WI38 (cell line): ENCODE measurements at regions not wholly inside any gene's neighbourhood (a gene's known extent, or its start where the extent isn't known, plus 50 kb on each side); places are given as distances from the start of the nearest gene placed in this dataset.

Experiments used
- H3K4me3 ChIP-seq: 2 replicates; pipeline ENCODE4 v1.5.1; 2011; ENCODE audit warnings: low read depth, mild to moderate bottlenecking, control low read depth, low read length
- TF ChIP-seq, protein P1 (sequence below): IDR thresholded peaks from 2 replicates; pipeline ENCODE4 v1.5.1; 2012; ENCODE audit warnings: low read depth, mild to moderate bottlenecking, control low read depth, low read length

DNA sequence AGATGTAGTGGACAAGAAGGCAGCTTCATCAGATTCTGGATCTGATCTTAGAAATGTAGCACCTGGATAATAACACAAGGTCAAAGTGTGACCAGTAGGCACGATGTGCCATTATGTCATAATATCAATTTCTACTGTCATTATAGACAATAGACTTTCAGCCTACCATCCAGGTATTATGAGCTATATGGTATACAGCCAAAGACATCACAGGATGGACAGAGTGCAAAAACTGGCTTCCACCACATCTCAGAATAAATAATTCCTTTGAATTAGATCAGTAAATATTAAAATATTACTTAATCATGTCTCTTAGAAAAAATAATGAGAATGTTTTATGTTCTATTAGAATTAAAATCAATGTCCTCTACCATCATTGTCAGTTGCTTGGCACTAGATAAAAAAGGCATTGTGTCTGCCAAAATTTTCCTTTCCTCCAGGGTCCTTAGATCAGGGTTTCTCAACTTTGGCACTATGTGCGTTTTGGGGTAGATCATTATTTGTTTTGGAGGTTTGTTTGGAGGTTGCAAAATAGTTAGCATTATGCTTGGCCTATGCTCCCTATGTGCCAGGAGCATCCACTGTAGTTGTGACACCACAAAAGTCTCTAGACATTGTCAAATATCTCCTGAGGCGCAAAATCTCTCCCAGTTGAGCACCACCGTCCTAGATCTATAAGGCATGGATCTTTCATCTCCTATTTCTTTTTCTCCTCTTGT, 86.7 kb upstream of the NRIP1 start:
- H3K4me3 ChIP-seq: no peak overlapping the region
- TF ChIP-seq, protein P1, sequence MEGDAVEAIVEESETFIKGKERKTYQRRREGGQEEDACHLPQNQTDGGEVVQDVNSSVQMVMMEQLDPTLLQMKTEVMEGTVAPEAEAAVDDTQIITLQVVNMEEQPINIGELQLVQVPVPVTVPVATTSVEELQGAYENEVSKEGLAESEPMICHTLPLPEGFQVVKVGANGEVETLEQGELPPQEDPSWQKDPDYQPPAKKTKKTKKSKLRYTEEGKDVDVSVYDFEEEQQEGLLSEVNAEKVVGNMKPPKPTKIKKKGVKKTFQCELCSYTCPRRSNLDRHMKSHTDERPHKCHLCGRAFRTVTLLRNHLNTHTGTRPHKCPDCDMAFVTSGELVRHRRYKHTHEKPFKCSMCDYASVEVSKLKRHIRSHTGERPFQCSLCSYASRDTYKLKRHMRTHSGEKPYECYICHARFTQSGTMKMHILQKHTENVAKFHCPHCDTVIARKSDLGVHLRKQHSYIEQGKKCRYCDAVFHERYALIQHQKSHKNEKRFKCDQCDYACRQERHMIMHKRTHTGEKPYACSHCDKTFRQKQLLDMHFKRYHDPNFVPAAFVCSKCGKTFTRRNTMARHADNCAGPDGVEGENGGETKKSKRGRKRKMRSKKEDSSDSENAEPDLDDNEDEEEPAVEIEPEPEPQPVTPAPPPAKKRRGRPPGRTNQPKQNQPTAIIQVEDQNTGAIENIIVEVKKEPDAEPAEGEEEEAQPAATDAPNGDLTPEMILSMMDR: no peak

DNA sequence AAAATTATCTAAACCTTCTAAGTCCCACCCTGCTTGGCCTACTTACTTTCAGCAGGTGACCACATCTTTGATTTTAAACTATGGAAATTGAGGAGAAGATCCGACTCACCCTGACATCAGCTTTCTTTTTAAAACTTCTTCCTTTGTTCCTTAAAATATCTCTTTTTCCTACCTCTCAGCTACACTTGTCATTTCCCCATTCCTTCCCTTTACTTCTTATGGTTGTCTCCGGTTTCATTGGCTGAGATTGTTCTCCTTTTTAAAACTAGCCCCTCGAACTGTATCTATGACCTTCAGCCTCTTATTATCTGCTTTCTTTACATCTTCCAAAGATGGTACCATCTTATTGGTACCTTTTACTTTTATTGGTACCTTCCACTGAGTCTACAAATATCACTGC, 87.8 kb upstream of the NRIP1 start:
- no peak overlapping the region for H3K4me3 ChIP-seq
- TF ChIP-seq, protein P1: no peak

GRCh38 chr21:15159382-15160020, 94.7 kb upstream of the NRIP1 start:
- no peak overlapping the region for H3K4me3 ChIP-seq
- TF ChIP-seq, protein P1: no peak

DNA sequence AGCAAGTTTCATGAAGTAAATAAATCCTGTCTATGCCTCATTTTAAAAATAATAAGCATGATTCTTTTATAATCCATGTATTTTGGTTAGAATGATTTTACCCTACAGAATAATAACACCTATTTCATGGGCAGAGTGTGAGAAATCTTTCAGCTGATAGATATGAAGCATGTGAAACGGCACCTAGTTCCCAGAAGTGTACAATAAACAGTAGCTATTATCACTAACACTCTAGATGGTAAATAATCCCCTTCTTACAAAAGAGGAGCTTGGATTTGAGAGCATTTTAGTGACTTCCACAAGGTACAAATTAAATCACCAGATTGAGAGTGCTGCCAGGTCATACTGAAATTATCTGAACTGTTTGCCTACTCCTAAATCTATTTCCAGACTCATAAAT, 95.3 kb upstream of the NRIP1 start:
- TF ChIP-seq, protein P1: no peak
- H3K4me3 ChIP-seq: no peak overlapping the region

DNA sequence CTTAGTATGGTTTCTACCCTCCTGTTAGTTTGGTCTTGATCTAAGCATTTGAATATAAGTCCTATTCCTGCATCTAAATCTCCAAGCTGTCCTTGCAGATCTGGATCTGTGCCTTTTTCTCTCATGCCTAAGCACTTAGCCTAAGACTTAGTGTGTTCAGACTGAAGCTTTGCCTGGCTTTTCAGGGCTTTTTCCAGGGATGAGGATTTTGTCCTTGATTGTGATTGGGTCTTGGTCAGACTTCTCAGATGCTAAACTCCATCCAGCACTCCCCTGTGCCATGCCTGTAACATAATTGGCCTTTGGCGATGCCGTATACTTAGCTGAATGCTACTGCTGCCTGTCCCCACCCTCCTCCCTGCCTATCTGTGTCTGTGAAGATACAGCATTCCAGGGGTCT, 98.1 kb upstream of the NRIP1 start:
- TF ChIP-seq, protein P1: no peak
- no peak overlapping the region for H3K4me3 ChIP-seq

- H3K4me3 ChIP-seq: no peak overlapping the region
- TF ChIP-seq, protein P1: no peak
Observed at GRCh38 chr21:15164273-15164672, 99.5 kb upstream of the NRIP1 start.

GRCh38 chr21:15164678-15165303, 100.0 kb upstream of the NRIP1 start:
- H3K4me3 ChIP-seq: no peak overlapping the region
- TF ChIP-seq, protein P1: no peak
